NB4 (cell line): ENCODE measurements at regions not wholly inside any gene's neighbourhood (a gene's known extent, or its start where the extent isn't known, plus 50 kb on each side); places are given as distances from the start of the nearest gene placed in this dataset.

Experiments
- CTCF ChIP-seq: IDR thresholded peaks from one replicate; pipeline ENCODE4 v1.5.1; 2012; ENCODE audit warnings: low read depth, low read length
- MYC ChIP-seq: IDR thresholded peaks from 2 replicates; pipeline ENCODE4 v1.6.1; 2011; ENCODE audit warnings: low read depth, low read length
- POLR2A ChIP-seq: IDR thresholded peaks from 2 replicates; pipeline ENCODE4 v1.6.1; 2011; ENCODE audit warnings: mild to moderate bottlenecking; ENCODE audit not compliant: insufficient read length; ENCODE audit errors: extremely low read depth

- no peak for TF ChIP-seq CTCF
- no peak for TF ChIP-seq POLR2A
- no peak for TF ChIP-seq MYC
Observed at GRCh38 chr13:59000770-59001169, 1163.0 kb downstream of the DIAPH3 start.
